GM18520 (cell line): ENCODE measurements at regions not wholly inside any gene's neighbourhood (a gene's known extent, or its start where the extent isn't known, plus 50 kb on each side); places are given as distances from the start of the nearest gene placed in this dataset.

ENCODE experiments used
- ATAC-seq: cut with Tn5 transposase; IDR thresholded peaks from one replicate; pipeline ENCODE4 v1.9.1; 2021; ENCODE audit not compliant: unreplicated experiment

DNA sequence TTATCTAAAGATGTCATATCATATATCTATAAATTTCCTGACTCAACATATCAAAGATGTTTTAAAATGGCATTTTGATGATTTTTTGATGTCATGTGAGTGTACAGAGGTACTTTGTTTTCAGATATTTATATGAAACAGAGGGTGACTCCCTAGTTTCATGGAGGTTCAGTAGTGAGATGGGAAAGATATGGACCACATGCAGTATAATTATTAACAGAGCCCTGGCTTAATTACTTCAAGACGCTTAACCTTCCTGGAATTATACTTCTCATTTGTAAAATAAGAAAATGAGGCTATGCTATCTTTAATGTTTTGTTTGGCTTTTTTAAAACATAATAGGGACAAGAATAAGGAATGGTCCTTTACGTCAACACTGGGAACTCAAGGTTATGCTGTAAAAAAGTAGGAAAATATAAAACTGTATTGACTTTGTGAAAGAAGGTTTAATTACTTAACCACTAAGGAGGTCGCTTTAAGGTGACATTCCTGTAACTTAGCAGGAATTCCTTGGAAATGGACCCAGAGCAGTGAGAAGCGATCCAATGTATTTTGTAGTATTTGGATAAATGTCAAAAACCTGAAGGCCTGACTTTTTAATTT, 821.0 kb upstream of the IGFBP3 start:
- no peak for ATAC-seq

DNA sequence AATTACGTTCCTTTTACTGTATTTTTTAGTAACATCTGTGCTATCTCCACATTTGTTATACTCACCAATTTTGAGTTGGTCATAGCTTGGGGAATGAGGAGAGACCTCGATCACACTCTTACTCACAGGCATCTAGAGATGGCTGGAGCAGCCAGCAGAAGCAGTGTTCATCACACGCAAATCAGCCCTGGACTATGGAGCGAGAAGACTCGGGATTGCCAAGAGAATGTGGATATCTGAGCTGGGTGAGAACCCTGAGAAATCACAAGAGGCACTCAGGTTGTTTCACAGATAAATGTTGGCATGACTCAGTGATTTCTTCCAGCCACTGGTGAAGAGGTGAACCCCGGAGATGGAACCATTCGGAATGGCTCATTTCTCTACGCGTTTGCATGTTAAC, 820.1 kb upstream of the IGFBP3 start:
- ATAC-seq: no peak

DNA sequence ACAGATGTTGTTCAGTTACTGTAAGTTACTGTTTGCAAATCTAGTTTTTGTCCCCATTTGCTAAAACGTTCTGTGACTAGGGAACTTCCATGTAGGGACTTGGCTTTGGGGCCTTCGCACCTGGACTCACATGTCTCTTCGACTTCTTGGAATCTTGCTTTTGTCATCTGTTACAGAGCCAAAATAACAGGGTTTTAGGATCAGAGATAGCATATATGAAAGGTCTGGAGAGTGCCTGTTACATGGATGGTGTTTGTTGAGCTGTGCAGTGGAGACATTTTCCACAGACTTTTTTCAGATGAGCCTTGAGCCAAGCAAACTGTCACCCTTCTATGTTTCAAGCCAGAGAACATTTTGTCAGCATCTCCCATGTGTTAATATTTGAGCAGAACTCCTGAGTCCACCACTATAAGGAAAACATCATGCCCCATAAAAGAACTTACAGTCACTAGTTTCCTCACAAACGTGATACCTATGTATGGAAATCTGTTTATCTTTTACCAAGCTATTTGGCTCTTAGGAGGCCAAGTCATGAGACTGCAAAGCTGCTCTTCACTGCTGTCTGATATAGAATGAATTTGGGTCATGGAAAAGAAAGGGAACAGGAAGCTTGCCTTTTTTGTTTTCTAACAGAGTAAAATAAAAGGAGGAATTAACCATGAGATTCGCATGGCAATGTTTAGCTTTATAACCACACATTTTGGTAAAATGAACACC, 818.6 kb upstream of the IGFBP3 start:
- ATAC-seq: no peak

DNA sequence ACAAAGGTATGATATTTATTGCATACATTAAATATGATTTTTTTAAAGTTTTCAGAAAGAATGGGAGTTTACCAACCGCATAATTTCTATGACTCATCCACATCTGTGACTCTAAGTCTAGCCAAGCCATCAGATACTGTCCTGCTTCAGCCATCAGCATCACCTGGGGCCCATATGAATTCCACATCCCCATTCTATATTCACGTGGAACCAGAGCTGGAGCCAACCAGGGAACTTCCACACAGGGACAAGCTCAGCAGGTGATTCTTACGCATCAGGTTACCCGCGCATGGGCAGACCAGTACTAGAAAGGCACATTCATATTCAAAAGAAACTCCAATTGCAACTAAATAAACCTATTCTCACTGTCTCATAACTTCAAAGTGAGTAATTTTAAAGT, 817.7 kb upstream of the IGFBP3 start:
- no peak for ATAC-seq

DNA sequence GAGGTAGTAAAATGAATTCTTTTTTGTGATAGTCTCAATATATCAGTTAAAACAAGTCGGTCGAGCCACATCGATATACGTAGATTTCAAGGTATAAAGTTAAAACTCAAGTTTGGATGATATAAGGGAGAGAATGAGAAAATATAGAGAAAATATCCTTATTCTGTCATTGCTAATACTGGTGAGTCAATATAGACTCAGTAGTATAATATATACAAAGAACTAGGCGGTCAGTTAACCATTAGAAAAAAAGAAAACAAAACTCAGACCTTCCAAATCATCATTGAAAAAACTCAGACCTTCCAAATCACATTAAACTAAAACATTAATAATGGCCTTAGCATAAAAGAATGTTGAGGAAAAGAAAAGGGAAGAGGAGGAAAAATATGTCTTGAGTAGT, 817.1 kb upstream of the IGFBP3 start:
- ATAC-seq: no peak

- ATAC-seq: no peak
Measured at GRCh38 chr7:46725838-46726237, 804.8 kb upstream of the IGFBP3 start.

DNA sequence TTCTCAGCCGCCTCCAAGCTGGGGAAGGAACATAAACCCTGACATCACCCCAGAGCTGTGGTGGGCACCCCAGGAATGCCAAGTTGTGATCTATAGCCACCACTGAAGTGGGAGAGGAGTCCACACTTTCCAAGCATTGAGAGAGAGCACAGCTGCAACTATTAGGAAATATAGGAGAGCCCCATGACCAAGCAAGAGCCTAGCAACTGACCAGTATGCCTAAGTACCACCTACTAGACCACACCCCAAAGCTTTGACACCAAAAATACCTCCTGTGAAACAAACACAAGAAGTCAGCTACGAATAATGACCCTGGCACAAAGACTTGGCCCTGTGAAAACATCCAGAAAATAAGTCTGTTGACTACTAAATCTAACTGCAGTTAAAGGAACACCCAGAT, 804.1 kb upstream of the IGFBP3 start:
- no peak for ATAC-seq

DNA sequence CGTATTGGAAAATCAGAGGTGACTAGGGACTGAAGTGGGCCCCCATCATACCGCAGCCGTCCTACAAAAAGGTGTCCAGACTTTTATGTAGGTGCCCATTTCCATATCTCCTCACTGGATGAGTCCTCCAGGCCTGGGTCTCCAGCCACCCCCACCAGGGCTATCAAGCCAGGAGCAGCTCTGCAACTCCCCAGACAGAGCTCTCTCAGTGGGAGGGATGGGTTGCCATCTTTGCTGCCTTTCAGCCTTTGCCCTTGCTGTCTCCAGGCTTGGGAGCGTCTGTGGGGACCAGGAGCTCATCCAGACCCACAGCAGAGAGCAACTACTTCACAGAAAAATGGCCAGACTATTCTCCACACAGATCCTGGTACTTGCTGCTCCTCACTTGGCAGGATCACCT, 802.7 kb upstream of the IGFBP3 start:
- ATAC-seq: no peak

DNA sequence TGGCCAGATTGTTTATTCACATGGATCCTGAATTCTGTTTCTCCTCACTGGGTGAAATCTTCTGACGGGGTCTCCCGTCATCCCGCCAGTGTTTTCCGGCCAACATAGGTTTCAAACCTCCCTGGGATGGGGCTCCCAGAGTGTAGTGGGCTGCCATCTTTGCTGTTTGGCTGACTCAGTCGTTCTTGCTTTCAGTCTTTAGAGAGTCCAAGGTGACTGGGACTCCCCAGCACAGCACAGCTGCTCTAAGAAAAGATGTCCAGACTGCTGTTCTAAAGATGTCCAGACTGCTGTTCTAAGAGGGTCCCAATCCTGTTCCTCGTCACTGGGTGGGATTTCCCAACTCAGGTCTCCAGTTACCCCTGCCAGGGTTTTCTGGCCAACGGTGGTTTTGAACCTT, 801.9 kb upstream of the IGFBP3 start:
- ATAC-seq: no peak

GRCh38 chr7:46720761-46721160, 799.7 kb upstream of the IGFBP3 start:
- no peak for ATAC-seq

DNA sequence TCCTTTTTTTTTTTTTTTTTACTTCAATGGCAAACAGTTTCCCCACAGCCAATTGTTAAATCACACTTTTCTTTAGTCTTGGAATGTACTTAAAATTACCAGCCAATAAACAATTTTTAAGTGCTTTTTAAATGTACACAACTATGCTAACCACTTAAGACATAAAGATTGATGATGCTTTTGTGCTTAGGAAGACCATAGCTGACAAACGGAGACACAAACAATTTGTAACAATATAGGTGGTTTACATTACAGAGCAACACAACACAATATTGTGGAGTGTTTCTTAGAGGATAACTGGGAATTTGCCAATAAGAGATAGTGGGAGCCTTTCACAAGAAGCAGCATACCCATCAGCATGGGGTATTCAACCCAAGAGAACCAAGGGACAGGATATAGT, 798.5 kb upstream of the IGFBP3 start:
- ATAC-seq: no peak

GRCh38 chr7:46716926-46717325, 795.9 kb upstream of the IGFBP3 start:
- no peak for ATAC-seq

DNA sequence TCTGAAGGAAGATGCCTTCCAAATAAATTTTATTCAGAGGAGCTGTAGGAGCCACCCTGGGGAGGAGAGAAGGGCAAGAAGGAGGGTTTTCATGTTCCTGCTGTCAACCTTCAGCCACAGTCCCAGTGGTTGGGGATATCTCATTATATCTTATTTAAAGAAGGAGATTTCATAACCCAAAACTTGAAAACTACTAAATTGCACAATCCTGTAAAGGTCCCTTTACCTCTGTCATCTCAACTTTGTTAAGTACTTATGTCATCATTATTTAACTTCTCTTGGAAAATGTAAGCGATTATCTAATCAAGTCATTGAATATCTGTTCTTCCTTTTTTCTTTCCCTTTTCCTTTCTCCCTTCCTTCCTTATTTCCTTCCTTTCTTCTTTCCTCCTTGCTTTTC, 794.5 kb upstream of the IGFBP3 start:
- no peak for ATAC-seq

DNA sequence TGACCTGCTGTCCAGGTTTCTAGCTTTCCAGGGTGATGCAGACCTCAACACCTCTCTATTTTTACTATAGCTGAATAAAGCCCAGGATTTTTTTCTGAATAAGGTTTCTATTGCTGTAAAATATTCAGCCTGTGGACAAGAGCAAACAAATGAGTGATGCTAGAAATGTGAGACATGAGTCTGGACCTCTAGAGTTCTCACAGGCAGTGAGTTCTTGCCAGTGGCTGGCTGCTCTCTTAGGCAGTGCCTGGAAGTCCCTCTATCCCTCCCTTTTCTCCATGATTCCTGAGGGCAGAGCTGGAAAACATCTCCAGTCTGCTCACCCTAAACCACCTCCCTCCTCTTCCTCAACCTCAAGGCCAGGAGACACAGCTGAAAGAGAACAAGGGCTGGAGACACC, 793.8 kb upstream of the IGFBP3 start:
- no peak for ATAC-seq

- ATAC-seq: no peak
Measured at GRCh38 chr7:46713868-46714596, 793.0 kb upstream of the IGFBP3 start.

DNA sequence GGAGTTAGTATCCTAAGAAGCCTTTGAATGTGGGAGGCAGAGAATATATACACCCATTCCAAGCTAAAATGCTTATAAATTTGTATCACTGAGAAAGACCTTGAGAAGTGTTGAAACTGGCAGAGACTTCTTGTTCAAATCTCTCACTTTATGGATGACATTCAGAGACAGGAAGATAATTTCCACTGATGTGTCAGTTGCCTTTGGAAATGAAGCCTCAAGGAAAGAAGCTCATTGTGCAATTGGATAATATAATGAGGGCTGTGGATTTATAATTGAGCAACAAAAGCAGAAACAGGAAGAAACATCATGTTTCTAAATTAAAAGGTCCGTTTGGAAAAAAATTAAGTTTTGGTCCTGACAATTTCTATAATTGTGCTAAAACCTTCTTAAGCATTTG, 789.9 kb upstream of the IGFBP3 start:
- no peak for ATAC-seq

DNA sequence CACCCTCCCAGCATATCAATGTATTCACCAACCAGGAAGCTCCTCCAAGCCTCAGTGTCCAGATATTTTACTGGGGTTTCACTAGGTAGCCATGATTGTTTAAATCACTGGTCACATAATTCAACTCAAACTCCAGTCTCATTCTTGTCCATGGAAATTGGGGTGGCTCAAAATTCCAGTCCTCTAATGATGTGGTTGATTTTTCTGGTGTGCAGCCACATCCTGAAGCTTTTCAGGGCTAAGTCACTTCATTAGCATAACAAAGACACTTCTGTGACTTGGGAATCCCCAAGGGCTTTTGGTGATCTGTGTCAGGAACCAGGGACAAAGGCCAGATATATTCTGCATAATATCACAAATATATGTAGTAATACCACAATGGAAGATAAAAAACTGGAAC, 786.9 kb upstream of the IGFBP3 start:
- ATAC-seq: no peak

GRCh38 chr7:46705386-46706255, 784.5 kb upstream of the IGFBP3 start:
- ATAC-seq: no peak

DNA sequence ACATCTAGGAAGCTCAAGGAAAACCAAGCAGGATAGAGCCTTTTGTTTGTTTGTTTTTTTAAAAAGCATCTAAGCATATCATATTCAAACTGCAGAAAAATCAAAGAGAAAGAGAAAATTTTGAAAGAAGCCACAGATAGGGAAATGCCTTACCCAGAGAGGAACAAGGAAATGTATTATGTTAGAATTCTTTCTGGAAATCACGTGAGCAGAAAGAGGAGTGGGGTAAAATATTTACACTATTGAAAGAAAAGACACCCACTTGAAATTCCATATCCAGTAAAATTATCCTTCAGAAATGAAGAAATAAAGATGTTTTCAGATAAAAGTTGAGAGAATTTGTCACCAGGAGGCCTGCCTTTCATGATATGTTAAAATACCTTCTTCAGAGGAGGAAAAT, 775.7 kb upstream of the IGFBP3 start:
- ATAC-seq: no peak

DNA sequence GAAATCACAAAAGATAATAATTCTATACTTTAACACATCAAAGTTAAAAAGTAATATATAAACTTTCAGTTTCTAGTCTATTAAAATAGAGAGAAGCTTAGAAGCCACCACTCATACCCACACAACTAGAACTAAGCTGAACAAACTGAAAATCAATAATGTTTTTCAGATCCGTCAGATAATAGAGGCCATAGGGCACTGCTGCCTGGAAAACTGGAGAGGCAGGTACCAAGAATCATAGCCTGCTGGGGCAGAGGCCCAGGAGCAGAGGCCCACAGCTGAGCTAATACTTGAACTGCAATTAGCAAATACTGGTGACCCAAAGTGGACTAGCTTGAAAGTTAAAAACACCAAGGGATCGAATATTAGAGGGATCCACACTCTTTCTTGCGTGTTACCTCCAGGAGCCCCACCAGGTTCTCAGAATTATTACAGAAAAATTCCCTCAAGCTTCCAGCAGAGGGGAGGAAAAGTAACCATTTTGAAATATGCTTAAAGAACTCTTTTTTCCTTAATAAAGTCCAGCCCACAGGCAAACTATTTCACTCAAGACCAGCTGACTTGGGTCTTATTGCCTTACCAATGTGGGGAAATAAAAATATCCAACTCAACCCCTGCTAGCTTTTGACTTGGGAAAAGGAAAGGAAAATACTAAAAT, 774.1 kb upstream of the IGFBP3 start:
- ATAC-seq: no peak

DNA sequence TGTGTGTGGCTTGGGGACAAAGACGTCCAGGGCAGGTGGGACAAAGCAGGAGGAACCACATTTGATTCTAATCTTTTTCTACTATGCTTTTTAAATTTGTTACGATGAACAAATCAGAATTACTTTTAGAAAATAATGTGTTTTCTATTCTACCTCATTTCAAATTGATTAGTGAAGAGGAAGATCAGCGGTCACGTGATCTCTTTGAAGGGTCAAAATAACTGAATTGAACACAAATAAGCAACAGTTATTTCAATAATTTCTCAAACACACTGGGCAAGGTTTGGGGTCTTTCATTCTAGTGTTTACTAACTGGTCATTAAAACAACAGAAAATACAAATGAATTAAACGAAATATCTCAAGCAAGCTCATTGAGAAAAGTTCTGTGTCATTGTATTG, 773.0 kb upstream of the IGFBP3 start:
- ATAC-seq: no peak
